Endothelial cell of umbilical vein (primary cell): ENCODE measurements at regions not wholly inside any gene's neighbourhood (a gene's known extent, or its start where the extent isn't known, plus 50 kb on each side); places are given as distances from the start of the nearest gene placed in this dataset.

Source experiments
- BruUV-seq: library from RNA; stranded (reverse); fragments of 400-500 nt; replicated peaks from 2 replicates; lab custom pipeline; 2021; lab: Mats Ljungman, UMichigan
- CTCF ChIA-PET: fragments of 300-600, 350-600 bp; sonication (Branson Sonifier 250); formaldehyde crosslinking; loops from one replicate; lab custom pipeline; 2021; ENCODE audit warnings: antibody characterized with exemption, inconsistent platforms; lab: Charles Lee
- POLR2A ChIA-PET: fragments of 300-600, 350-600 bp; sonication (Branson Sonifier 250); formaldehyde crosslinking; loops from one replicate; lab custom pipeline; 2021; ENCODE audit warnings: antibody characterized with exemption, inconsistent platforms; lab: Charles Lee
- DNase-seq: peaks from one replicate; pipeline ENCODE4 v3.0.0-alpha.2; 2011; ENCODE audit warnings: low read depth, low spot score
- FAIRE-seq: peaks from 2 replicates; lab custom pipeline; 2011; peaks lifted over from hg19 to GRCh38; lab: Jason Lieb, UNC
- H2AFZ ChIP-seq: 2 replicates; pipeline ENCODE4 v1.6.0; 2012; ENCODE audit warnings: low read depth, low read length, control low read depth, inconsistent platforms
- H3K27ac ChIP-seq: 2 replicates; pipeline ENCODE4 v1.5.1; 2011; ENCODE audit warnings: low read depth, mild to moderate bottlenecking, control low read depth, low read length, moderate library complexity; ENCODE audit not compliant: insufficient read depth
- H3K27me3 ChIP-seq, 2 experiments: 2 replicates each; pipeline versions ENCODE4 v1.6.0 to v1.6.1; 2011; ENCODE audit warnings: low read length in 2 of 2, mixed read lengths in 1 of 2; ENCODE audit not compliant: control insufficient read depth in 2 of 2, insufficient read depth in 2 of 2
- H3K36me3 ChIP-seq, 2 experiments: 2 replicates in 1 of 2; 3 replicates in 1 of 2; pipeline ENCODE4 v1.5.1; 2011; ENCODE audit warnings: low read length in 2 of 2, mild to moderate bottlenecking in 1 of 2, moderate library complexity in 1 of 2; ENCODE audit not compliant: control insufficient read depth in 2 of 2, insufficient read depth in 2 of 2; ENCODE audit errors: extremely low read depth in 1 of 2
- H3K4me1 ChIP-seq: 3 replicates; pipeline ENCODE4 v1.5.1; 2011; ENCODE audit warnings: mild to moderate bottlenecking, low read length; ENCODE audit not compliant: control insufficient read depth, insufficient read depth; ENCODE audit errors: extremely low read depth
- H3K4me2 ChIP-seq: 2 replicates; pipeline ENCODE4 v1.6.1; 2011; ENCODE audit warnings: low read length, control low read depth, mixed read lengths; ENCODE audit not compliant: insufficient read depth
- H3K4me3 ChIP-seq, 3 experiments: fragments of 200-600 bp in 1 of 3; sonication (generic), shearing (Covaris generic) in 1 of 3; replicated peaks in 1 of 3; 2 replicates each; pipeline ENCODE4 v1.5.1; 2011 to 2016; ENCODE audit warnings: control low read depth in 3 of 3, low read length in 3 of 3, mild to moderate bottlenecking in 2 of 3, inconsistent platforms in 1 of 3, low read depth in 1 of 3, moderate library complexity in 1 of 3; ENCODE audit not compliant: insufficient read depth in 1 of 3
- H3K79me2 ChIP-seq: 2 replicates; pipeline ENCODE4 v1.6.0; 2012; ENCODE audit warnings: low read length, inconsistent platforms; ENCODE audit not compliant: control insufficient read depth, insufficient read depth
- H3K9ac ChIP-seq: replicated peaks from 2 replicates; pipeline ENCODE3; 2011; ENCODE audit warnings: low read length, control low read depth; ENCODE audit not compliant: insufficient read depth; ENCODE audit errors: extremely low read depth
- H3K9me1 ChIP-seq: replicated peaks from 3 replicates; pipeline ENCODE4 v1.6.0; 2011; ENCODE audit warnings: mild to moderate bottlenecking, low read length; ENCODE audit not compliant: control insufficient read depth, insufficient read depth; ENCODE audit errors: extremely low read depth
- H3K9me3 ChIP-seq: replicated peaks from 2 replicates; pipeline ENCODE4 v1.5.1; 2012; ENCODE audit warnings: low read length, inconsistent platforms; ENCODE audit not compliant: control insufficient read depth, insufficient read depth
- H4K20me1 ChIP-seq: replicated peaks from 2 replicates; pipeline ENCODE3; 2011; ENCODE audit warnings: mild to moderate bottlenecking, low read length; ENCODE audit not compliant: control insufficient read depth, insufficient read depth; ENCODE audit errors: extremely low read depth
- EZH2 ChIP-seq: IDR thresholded peaks from 2 replicates; pipeline ENCODE4 v1.6.1; 2012; ENCODE audit warnings: borderline replicate concordance, low read depth, mild to moderate bottlenecking, moderate library complexity, low read length, inconsistent platforms; ENCODE audit not compliant: severe bottlenecking
- FOS ChIP-seq: IDR thresholded peaks from 2 replicates; pipeline ENCODE4 v1.6.1; 2011; ENCODE audit warnings: mild to moderate bottlenecking, low read length, moderate library complexity, borderline replicate concordance; ENCODE audit not compliant: insufficient read depth
- GATA2 ChIP-seq: IDR thresholded peaks from 2 replicates; pipeline ENCODE4 v1.7.0; 2011; ENCODE audit warnings: low read depth, mild to moderate bottlenecking, moderate library complexity, mixed read lengths, low read length; ENCODE audit not compliant: insufficient read length, insufficient read depth
- JUN ChIP-seq: IDR thresholded peaks from 2 replicates; pipeline ENCODE4 v1.6.1; 2011; ENCODE audit warnings: borderline replicate concordance, low read depth; ENCODE audit not compliant: insufficient read length, insufficient read depth
- MYC ChIP-seq: IDR thresholded peaks from one replicate; pipeline ENCODE4 v1.6.1; 2011; ENCODE audit warnings: mild to moderate bottlenecking, low read depth, low read length
- POLR2A ChIP-seq: IDR thresholded peaks from 2 replicates; pipeline ENCODE4 v1.6.1; 2012; ENCODE audit warnings: low read depth, mild to moderate bottlenecking, control low read depth, low read length
- POLR2AphosphoS5 ChIP-seq: IDR thresholded peaks from 2 replicates; pipeline ENCODE4 v1.6.1; 2012; ENCODE audit warnings: low read depth, mild to moderate bottlenecking, control low read depth, low read length, moderate library complexity; ENCODE audit not compliant: insufficient read depth
- dilution Hi-C: fragments of 300-500 bp; cut with MboI; formaldehyde crosslinking; loops from one replicate; pipeline ENCODE4 v1.15.0; 2019; ENCODE audit warnings: low sequenced_read_pairs; ENCODE audit not compliant: extremely low pct_ligation_motif_present
- intact Hi-C: fragments of 100-400 bp; cut with micrococcal nuclease; formaldehyde crosslinking; loops from one replicate; pipeline ENCODE4 v1.10.0; 2022
- TF ChIP-seq, protein P1 (sequence below): IDR thresholded peaks from 2 replicates; pipeline ENCODE4 v1.6.1; 2011; ENCODE audit not compliant: insufficient read depth, insufficient read length
- TF ChIP-seq, protein P2 (sequence below), 2 donors: IDR thresholded peaks; 1 replicate in 1 of 2; 2 replicates in 1 of 2; pipeline ENCODE4 v1.5.1; 2011; ENCODE audit warnings: low read length in 2 of 2, mild to moderate bottlenecking in 2 of 2, moderate library complexity in 2 of 2, control low read depth in 1 of 2, inconsistent platforms in 1 of 2, low read depth in 1 of 2; ENCODE audit not compliant: insufficient read depth in 1 of 2; ENCODE audit errors: extremely low read depth in 1 of 2

DNA sequence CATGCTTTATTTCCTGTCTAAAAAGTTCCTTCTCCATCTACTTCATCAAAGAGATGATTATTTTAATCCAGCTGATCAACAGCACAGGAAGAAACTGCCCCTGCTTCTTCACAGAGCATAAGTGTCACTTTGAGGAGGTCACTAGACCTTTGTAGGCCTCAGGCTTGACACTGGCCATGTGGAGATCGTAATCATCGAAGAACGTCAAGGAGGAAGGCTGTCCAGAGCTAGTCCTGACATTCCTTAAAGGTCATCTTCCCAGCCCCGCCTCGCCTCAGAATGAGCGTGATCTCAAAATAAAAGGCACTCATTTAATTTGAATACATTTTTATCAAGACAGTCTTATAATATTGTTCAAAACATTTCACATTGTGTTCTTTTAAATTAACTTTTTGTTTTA, 445.7 kb upstream of the CDH4 start:
- no peak overlapping the region for H3K4me3 ChIP-seq
- dilution Hi-C loops (no loop called here), intact Hi-C loops (no loop called here)
- H3K4me1 ChIP-seq, result no peaks in the 10 kb centered on the region
- H3K36me3 ChIP-seq, result no peaks in the 10 kb centered on the region
- POLR2A ChIA-PET, result no interaction called here
- H3K4me2 ChIP-seq, result no peak overlapping the region
- CTCF ChIA-PET, result no interaction called here
- no TSS peak for BruUV-seq
- H3K9ac ChIP-seq, result no peak overlapping the region
- H3K79me2 ChIP-seq, result no peaks in the 10 kb centered on the region
- TF ChIP-seq FOS, result no peak
- TF ChIP-seq POLR2A, result no peak
- TF ChIP-seq, protein P1, sequence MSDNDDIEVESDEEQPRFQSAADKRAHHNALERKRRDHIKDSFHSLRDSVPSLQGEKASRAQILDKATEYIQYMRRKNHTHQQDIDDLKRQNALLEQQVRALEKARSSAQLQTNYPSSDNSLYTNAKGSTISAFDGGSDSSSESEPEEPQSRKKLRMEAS, result no peak
- no peak for TF ChIP-seq GATA2
- no peak for TF ChIP-seq EZH2
- no peak for TF ChIP-seq MYC
- no peak for TF ChIP-seq JUN
- no peak for TF ChIP-seq POLR2AphosphoS5
- TF ChIP-seq, protein P2, sequence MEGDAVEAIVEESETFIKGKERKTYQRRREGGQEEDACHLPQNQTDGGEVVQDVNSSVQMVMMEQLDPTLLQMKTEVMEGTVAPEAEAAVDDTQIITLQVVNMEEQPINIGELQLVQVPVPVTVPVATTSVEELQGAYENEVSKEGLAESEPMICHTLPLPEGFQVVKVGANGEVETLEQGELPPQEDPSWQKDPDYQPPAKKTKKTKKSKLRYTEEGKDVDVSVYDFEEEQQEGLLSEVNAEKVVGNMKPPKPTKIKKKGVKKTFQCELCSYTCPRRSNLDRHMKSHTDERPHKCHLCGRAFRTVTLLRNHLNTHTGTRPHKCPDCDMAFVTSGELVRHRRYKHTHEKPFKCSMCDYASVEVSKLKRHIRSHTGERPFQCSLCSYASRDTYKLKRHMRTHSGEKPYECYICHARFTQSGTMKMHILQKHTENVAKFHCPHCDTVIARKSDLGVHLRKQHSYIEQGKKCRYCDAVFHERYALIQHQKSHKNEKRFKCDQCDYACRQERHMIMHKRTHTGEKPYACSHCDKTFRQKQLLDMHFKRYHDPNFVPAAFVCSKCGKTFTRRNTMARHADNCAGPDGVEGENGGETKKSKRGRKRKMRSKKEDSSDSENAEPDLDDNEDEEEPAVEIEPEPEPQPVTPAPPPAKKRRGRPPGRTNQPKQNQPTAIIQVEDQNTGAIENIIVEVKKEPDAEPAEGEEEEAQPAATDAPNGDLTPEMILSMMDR (IDR thresholded peaks at IDR 0.05; ENCODE audit: extremely low read depth in 1 of 2, insufficient read depth in 1 of 2, low read depth in 1 of 2, low read length in 2 of 2), result no peak
- DNase-seq (no peak), FAIRE-seq (no peak)
- no peaks in the 10 kb centered on the region for H3K27me3 ChIP-seq
- H4K20me1 ChIP-seq, result no peaks in the 10 kb centered on the region
- no peak overlapping the region for H2AFZ ChIP-seq
- H3K9me3 ChIP-seq, result peaks cover 5% of the 10 kb centered on the region
- no peak overlapping the region for H3K27ac ChIP-seq
- no peaks in the 10 kb centered on the region for H3K9me1 ChIP-seq
